GM18907 (cell line): ENCODE measurements at regions not wholly inside any gene's neighbourhood (a gene's known extent, or its start where the extent isn't known, plus 50 kb on each side); places are given as distances from the start of the nearest gene placed in this dataset.

Experiments
- ATAC-seq: cut with Tn5 transposase; IDR thresholded peaks from one replicate; pipeline ENCODE4 v1.9.1; 2021; ENCODE audit warnings: mild to moderate bottlenecking, moderate library complexity; ENCODE audit not compliant: unreplicated experiment

DNA sequence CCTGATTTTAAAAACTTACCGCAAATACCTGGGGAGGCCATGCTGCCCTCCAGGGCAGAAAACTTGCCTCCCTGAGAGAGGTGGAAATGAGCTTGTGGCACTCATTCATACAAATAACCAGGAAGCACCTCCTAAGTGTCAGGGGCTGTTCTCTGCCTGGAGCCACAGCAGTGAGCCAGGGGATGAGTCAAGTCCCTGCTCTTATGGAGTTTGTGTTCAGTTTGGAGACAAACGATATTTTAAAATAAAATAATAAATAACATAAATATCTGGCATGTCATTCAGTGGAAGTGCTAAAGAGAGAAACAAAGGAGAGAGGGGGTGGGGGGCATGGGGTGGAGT lies 313.8 kb downstream of the C16orf95 start:
- ATAC-seq: no peak

DNA sequence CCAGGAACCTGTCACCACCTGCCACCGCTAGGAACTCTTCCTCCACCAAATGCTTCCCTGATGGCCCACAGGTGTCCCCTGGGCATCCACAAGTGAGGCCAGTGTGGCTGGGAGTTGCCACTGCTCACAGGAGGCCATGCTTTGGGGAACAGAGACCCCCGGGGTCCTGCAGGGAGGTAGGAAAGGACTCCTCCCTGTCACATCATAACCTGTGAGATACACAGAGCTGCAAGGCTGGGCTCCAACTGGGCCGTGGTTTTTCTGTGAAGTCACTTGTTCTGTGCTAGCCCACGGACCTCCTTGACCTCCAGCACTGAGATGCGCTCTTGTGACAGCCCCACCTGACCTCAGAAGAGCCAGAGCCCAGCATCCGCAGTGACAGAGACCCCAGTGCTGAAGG lies 311.2 kb downstream of the C16orf95 start:
- ATAC-seq: no peak

DNA sequence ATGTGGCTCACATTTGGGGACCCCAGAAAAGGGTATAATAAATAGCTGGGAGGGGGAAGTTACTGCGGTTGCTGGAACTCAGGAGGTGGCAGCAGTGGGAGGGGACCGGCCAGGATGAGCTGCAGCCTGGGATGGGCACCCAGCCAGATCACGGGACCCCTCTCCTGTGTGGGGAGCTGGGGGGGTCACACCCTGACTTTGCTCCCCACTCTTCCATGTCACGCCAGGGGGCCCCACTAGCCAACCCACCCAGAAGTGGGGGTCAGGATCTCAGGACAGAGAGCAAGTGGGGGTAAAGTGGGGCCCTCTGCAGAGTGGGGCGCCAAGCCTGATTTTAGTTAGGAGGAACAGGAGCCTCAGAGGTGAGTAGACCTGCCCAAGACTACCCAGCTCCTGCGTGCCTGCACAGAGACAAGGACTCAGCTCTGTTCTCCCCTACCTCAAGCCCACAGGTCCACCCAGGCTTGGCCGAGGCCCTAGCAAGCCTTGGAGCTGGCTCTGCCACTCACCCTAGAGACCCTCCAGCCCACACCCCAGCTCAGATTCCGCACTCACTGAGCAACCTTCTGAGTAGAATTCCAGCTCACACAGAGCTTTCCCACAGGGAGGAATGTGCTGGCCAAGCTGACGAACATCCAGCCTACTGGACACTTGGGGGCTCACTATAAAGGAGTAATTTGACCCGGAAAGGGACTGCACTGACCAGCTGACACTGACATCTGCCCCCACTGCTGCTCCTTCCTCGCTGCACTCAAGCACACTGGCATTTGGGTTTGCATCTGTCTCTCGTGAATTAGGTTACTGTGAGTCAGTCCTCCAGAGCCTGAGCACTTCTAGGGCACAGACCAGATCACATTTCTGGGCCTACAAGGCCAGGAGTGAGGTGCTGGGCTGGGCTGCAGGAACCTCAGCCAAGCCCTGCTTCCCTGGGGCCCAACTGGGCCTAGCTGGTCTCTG lies 310.1 kb downstream of the C16orf95 start:
- ATAC-seq: no peak

DNA sequence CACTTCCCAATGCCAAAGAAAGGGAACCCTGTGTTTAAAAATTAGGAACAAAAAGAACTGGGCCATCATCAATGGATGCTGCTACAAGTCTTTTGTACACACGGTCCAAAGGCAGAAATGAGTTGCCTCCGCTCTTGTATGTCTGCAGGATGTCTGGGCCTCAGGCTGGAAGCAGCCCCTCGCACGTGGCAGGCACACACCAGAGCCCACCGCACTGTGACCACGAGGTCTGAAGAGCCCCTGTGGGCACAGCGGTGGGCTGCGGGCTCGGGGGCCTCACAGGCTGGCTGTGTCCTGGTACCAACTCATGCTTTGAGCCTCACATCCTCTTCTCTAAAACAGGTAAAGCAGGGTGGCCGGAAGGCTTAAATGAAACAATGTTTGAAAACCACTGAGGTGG lies 309.3 kb downstream of the C16orf95 start:
- ATAC-seq: no peak

DNA sequence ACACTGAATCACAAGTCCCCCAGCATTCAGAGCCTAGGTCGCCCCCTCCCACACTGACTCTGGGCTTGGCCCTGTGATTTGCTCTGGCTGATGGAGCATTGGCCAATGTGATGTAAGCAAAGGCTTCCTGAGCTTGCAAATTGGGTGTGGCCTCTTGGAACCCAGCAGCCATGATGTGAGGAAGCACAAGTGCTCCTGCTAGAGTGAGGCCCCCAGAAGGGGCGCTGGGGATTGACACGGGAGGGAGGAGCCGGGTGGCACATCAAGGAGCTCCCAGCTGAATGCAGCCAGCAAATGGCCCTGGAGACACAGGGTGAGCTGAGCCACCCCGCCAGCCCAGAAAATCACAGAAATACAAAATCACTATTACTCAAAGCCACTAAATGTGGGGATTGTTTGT lies 308.5 kb downstream of the C16orf95 start:
- ATAC-seq: no peak

DNA sequence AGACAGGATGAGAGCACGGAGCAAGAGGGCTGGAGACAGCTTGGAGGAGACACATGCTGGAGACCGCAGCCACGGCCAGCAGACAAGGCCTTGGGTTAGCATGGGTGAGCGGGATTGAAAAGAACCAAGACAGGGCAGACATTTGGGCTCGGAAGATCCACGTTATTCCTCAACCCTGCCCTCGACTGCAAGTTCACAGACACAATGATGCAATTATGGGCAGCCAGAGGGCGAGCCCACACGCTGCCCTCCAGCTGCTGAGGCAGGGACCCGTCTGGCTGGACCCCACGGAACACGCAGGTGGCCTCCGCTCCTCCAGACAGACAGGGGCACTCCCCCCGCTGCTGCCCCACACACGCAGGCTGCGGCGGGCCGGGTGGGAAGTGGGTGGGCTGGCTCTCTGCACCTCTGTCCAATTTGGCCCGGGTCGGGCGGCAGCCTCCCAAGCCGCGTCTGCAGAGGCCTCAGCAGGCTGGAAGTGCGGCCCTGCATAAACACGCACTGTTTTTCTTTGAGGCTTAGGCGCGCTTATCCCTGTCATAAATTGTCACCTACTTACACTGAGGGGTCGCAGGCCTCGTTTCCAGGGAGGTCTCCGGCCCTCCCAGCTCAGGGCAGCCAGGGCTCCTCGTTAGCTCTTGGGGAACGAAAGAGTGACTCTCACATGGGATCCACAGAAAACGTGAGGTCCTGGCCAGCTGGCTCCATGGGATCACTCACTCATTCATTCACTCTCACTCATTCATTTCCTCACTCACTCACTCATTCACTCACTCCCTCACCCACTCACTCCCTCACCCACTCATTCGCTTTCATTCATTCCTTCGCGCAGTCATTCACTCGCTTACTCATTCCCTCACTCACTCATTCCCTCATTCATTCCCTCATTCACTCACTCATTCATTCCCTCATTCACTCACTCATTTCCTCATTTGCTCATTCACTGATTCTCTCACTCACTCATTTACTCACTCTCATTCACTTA lies 303.9 kb downstream of the C16orf95 start:
- ATAC-seq: no peak

DNA sequence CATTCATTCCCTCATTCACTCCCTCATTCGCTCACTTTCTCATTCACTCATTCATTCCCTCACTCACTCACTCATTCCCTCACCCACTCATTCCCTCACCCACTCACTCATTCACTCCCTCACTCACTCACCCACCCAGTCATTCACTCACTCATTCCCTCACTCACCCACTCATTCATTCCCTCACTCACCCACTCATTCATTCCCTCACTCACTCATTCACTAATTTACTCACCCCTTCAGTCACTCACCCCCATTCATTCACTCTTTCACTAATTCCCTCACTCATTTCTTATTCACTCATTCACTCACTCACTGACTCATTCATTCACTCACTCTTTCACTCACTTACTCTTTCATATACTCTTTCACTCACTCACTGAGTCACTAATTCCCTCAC lies 303.1 kb downstream of the C16orf95 start:
- no peak for ATAC-seq

DNA sequence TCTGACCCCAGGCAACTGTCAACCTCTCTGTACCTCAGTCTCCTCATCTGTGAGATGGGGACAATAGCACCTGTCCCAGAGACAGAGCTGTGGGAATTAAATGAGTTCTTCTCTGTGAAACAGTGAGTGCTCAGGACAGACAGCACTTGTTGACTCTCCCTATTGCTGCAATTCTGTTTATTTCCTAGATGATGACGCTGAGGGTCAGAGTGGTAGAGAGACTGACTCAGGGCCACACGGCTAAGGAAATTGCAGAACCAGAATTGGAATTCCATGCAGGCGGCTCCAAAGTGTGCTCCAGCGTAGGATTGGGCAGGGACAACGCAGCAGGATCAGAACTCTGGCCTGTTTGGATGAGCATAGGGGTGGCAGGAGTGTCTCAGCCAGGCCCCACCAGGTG lies 302.2 kb downstream of the C16orf95 start:
- no peak for ATAC-seq

DNA sequence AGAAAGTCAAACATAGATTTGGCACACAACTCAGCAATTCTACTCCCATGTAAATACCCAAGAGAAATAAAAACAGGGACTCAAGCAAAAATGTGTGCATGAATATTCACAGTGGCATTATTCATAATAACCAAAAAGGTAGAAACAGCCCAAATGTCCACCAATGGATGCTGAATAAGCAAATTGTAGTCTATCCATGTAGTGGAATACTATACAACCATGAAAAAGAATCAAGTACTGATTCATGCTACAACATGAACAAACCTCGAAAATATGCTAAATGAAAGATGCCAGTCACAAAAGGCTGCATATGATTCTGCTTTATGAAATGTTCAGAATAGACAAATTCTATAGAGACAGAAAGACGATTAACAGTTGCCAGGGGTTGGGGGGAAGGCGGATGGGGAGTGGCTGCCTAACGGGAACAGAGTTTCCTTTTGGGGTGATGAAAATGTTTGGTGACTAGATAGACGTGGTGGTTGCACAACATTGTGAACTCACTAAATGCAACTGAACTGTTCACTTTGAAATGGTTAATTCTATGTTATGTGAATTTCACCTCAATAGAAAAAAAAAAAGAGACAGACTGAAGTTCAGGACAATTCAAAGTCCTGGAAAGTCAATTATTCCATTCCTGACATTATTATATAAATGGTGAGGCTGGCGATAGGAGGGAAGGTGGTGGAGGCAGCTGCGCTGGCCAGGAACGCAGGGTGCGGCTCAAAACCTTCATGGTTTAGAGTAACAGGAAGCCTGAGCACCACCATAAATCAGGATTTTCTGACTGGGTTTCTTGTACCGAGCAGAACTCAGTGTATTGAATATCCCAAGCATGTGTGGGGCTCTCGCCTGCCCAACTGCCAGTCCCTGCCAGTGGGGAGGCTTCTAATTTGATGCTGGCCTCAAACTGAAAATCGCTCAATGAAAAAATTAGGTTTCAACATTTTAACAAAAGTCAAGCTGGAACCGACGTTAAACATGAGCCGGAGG lies 300.9 kb downstream of the C16orf95 start:
- ATAC-seq: no peak

DNA sequence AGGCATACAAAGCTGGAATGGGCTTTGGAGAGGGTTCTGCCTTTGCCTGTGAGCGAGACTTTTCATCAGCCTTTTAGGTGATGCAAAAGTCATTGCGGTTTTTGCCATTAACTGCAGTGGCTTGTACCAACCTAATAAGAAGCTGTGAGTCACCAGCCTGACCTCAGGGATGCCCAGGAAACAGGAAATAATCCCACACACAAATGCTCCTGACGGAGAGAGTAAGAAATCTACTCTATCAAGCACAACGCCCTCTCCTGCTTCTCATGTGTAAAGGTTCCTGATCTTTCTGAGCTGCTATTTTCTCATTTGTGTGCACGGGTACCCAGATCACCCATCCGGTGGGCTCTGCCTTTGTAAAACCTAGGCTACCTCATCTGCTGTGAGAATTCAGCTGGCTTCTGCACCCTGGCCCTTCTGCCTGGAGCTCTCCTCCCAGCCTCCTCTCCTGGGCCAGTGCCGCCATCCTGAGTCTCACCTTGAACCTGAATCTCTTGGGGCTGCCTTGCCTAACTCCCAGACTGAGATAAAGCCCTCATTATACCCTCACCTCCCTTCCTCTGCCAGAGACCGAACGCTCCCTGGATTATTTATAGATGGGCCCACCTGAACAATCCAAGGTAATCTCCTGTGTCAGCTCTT lies 299.7 kb downstream of the C16orf95 start:
- no peak for ATAC-seq

DNA sequence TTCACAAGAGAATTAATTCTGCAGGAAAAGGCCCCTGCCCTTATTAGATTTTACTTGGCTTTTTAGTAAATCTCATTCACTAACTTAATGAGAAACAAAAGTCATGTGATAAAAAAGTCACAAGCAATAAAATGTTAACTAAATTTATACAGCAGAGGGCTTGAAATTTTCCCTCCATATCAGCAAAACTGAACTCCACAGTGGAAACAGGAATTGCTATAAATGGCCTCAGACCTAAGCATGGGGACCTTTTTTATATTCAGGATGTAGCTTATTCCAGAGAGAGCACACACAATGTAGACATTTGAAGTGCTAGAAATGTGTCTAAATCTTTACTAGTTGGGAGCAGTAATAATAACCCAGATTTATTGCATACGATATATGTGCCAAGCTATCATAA lies 291.5 kb downstream of the C16orf95 start:
- ATAC-seq: no peak

DNA sequence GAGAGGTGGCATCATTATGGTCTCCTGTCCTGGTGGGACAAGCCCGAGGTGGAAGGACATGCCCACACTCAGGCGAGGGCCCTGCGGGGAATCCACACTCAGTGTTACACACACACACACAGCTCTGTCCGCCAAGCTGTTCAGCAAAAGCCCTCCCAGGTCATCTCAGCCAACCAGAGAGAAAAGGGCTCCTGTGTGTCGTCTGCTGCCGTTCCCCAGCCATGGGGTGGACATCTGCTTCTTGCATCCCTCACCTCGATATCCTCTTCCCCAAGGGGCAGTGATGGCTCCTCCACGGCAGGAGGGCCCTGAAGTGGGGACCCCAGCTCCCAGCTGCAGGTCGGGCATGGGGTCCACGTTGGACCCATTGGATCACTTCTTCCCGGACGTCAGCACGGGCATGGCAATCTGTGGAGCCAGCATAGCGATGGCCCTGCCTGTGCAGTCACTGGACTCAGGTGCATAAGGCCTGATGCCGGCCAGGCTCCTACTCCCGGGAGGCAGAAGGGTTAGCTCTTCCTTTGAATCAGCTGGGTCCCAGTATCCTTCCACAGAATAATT lies 290.1 kb downstream of the C16orf95 start:
- ATAC-seq: no peak

DNA sequence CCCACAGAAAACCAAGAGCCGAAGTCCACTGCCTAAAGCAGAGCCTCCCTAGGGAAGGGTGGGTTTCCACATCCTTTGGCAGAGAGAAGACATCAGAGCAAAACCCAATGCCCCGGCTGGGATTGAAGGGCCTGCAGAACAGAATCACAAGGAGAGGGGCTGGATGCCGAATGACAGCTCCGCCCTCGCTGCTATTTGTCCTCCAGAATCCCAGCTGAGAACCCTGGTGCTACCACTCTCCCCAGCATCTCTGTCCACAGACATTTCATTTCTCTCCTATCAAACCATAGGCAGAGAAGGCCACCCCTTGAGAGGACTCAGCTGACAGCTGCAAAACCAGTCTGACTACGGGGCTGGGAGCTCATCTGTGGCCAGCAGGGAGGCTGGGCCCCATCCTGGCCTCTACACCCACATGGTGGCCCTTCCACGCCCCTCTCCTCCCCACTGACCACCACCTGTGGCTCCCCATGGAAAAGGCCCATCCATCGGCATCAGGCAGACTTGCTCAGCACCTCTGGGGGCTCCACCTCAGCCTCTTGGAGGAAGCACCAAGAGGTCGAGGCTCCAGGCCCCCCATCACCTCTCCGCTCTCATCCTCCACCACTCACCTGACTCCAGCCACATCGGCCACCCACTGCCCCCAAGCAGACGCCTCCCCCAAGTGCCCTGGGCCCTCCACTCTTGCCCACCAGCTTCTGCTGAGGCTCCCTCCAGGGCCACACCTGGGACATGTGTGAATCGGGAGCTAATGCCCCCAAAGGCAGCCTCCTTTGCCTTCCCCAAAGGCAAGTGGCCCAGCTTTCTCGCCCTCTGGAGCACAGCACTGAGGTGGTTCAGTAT lies 288.5 kb downstream of the C16orf95 start:
- no peak for ATAC-seq

DNA sequence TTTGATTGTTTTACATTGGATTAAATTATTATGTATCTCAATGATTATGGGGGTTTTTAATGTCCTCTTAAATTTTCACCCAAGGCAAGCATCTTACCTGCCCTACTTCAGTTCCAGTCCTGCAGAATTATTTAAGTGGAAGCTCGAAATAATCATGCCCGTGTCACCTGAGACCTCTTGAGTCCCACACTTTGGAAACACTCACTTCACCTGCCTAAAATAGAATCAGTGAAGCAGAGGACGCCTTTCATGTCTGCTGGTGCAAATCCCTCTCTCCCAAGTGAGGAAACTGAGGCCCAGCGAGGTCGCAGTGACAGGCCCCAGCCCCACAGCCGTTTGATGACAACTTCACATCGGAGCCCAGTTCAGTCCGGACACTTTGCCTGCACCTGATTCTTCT lies 284.6 kb downstream of the C16orf95 start:
- no peak for ATAC-seq

DNA sequence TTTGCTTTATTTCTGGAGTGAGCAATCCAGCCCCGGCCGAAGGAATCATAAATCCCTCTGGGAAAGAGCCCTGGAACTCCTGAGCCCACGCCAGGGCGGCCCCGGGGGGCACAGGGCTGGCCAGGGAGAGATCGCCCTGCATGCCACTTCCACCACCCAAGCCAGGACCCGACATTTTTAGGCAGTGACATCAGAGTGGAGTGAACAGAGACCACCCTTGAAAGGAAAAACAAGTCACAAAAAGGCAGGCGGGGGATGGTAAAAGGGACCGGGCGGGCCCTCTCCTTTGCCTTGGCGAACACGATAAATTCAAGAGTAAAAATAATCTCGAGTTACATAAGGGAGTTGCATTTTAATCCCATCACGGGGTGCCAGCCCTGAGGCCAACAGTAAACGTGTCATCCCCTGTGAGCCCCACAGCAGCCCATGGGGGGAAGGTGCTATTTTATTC lies 284.1 kb downstream of the C16orf95 start:
- ATAC-seq: no peak

DNA sequence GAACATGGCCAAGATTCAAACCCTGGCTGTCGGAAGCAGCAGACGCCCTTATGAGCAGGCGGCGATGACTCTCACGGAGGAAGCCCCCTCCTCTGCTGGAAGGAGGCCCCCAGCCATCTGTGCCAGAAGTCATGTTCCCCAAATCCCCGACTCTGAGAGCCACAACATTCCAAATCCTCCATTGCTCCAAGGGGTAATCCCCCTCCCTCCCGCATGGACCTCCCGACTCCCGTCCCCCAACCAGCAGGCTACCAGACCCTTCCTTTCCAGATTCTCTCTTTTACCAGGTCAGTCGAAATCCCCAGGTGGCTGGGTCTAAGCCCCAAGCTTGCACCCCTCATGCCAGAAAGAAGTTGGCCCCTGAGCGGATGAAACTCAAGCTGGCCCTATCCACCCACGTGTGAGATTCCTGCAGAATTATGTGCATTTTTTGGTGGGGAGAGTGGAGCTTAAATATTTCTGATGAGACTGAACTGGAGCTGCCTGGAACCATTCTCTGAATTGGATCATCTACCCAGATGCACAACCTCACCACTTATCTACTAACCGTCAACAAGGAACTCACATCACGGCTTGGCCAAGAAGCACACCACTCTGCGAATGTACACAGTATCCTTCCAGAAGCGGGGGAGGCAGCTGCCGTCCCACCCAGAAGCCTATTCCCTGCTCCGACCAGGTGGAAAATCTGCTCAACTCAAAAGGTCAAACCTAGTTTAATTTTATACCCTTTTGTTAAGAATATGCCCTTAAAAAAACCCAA lies 283.5 kb downstream of the C16orf95 start:
- ATAC-seq: no peak

DNA sequence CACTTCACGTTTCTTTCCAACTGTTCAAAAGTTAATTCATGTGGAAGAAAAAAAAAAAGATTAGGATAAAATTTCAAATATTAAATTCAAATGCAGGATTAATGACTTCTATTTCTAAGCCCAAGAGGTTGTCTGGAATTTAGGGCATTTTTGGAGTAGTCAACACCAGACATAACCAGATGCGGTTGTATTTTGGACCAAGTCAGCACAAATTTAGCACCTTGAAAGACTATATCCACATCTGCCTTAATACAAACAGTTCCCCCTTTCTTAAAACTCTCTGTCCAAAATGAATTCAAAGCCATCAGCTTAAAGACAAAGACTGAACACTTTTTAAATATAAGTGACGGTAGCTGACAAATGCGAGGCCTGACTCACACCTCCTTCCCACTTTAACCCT lies 282.9 kb downstream of the C16orf95 start:
- no peak for ATAC-seq

DNA sequence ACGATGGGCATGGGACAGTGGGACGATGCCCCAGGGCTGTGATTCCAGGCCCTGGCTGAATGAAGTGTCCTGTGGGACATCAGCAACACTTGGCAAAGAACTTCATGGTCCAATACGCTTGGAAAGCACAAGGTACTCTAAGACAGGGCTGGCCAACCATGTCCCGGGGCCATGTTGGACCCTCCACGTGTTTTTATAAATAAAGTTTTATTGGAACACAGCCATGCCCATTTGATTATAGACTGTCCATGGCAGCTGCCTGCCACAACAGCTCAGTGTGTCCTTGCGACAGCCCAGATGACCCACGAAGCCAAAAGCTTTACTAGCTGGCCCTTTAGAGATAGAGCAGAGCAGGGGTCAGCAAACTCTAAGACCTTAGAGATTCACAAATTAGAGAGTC lies 282.1 kb downstream of the C16orf95 start:
- ATAC-seq: no peak
